Activated naive CD4-positive, alpha-beta T cell treated with anti-CD3 and anti-CD28 coated beads, Interleukin-2, amount 50 U/mL, for 24 hours (primary cell): ENCODE measurements at regions not wholly inside any gene's neighbourhood (a gene's known extent, or its start where the extent isn't known, plus 50 kb on each side); places are given as distances from the start of the nearest gene placed in this dataset.

Experiments
- H3K27ac Mint-ChIP-seq: one replicate; pipeline ENCODE4 v1.8.0; 2021; ENCODE audit warnings: mild to moderate bottlenecking, mixed read lengths
- H3K27me3 Mint-ChIP-seq: one replicate; pipeline ENCODE4 v1.8.0; 2021; ENCODE audit warnings: mixed read lengths
- H3K36me3 Mint-ChIP-seq: one replicate; pipeline ENCODE4 v1.8.0; 2021; ENCODE audit warnings: mixed read lengths
- H3K4me1 Mint-ChIP-seq: one replicate; pipeline ENCODE4 v1.8.0; 2021; ENCODE audit warnings: mixed read lengths
- H3K4me3 Mint-ChIP-seq: one replicate; pipeline ENCODE4 v1.8.0; 2021; ENCODE audit warnings: mild to moderate bottlenecking, mixed read lengths
- H3K9me3 Mint-ChIP-seq: one replicate; pipeline ENCODE4 v1.8.0; 2021; ENCODE audit warnings: mixed read lengths

GRCh38 chr21:25361765-25362164 is 245.5 kb downstream of the MRPL39 start:
- H3K9me3 Mint-ChIP-seq, result no peaks in the 10 kb centered on the region
- H3K4me1 Mint-ChIP-seq, result peaks cover 15% of the 10 kb centered on the region
- H3K4me3 Mint-ChIP-seq, result no peak overlapping the region

GRCh38 chr21:25361097-25361496 is 246.2 kb downstream of the MRPL39 start:
- H3K9me3 Mint-ChIP-seq, result no peaks in the 10 kb centered on the region
- H3K4me3 Mint-ChIP-seq, result no peak overlapping the region
- H3K27me3 Mint-ChIP-seq, result no peaks in the 10 kb centered on the region
- no peaks in the 10 kb centered on the region for H3K36me3 Mint-ChIP-seq
- H3K27ac Mint-ChIP-seq, result no peak overlapping the region
- H3K4me1 Mint-ChIP-seq, result peaks cover 17% of the 10 kb centered on the region

More at GRCh38 chr21:25361765-25362164, 245.5 kb downstream of the MRPL39 start:
- H3K27me3 Mint-ChIP-seq, result peaks cover 1% of the 10 kb centered on the region
- no peaks in the 10 kb centered on the region for H3K36me3 Mint-ChIP-seq
- H3K27ac Mint-ChIP-seq, result no peak overlapping the region

GRCh38 chr21:25360593-25360992 is 246.7 kb downstream of the MRPL39 start:
- no peaks in the 10 kb centered on the region for H3K27me3 Mint-ChIP-seq
- no peaks in the 10 kb centered on the region for H3K36me3 Mint-ChIP-seq
- H3K27ac Mint-ChIP-seq, result no peak overlapping the region
- H3K9me3 Mint-ChIP-seq, result no peaks in the 10 kb centered on the region
- peaks cover 17% of the 10 kb centered on the region for H3K4me1 Mint-ChIP-seq
- no peak overlapping the region for H3K4me3 Mint-ChIP-seq

GRCh38 chr21:25359724-25360123 is 247.6 kb downstream of the MRPL39 start:
- Mint-ChIP-seq H3K36me3 (no peaks in the 10 kb centered on the region), H3K27me3 (no peaks in the 10 kb centered on the region), H3K9me3 (no peaks in the 10 kb centered on the region), H3K4me3 (no peak overlapping the region), H3K27ac (no peak overlapping the region), H3K4me1 (peaks cover 17% of the 10 kb centered on the region)

- Mint-ChIP-seq H3K27me3 (peaks cover 4% of the 10 kb centered on the region), H3K4me1 (no peaks in the 10 kb centered on the region), H3K36me3 (no peaks in the 10 kb centered on the region)
Observed at GRCh38 chr21:25350056-25350455, 257.2 kb downstream of the MRPL39 start.

GRCh38 chr21:25343774-25344545 is 263.3 kb downstream of the MRPL39 start:
- Mint-ChIP-seq H3K9me3 (no peaks in the 10 kb centered on the region), H3K36me3 (no peaks in the 10 kb centered on the region), H3K4me3 (no peak overlapping the region), H3K4me1 (no peaks in the 10 kb centered on the region), H3K27me3 (peaks cover 4% of the 10 kb centered on the region), H3K27ac (no peak overlapping the region)

More at GRCh38 chr21:25350056-25350455, 257.2 kb downstream of the MRPL39 start:
- Mint-ChIP-seq H3K27ac (no peak overlapping the region), H3K4me3 (no peak overlapping the region), H3K9me3 (no peaks in the 10 kb centered on the region)

GRCh38 chr21:25342816-25343215 is 264.5 kb downstream of the MRPL39 start:
- Mint-ChIP-seq H3K4me1 (no peaks in the 10 kb centered on the region), H3K27ac (no peak overlapping the region), H3K9me3 (no peaks in the 10 kb centered on the region), H3K36me3 (no peaks in the 10 kb centered on the region), H3K4me3 (no peak overlapping the region), H3K27me3 (peaks cover 2% of the 10 kb centered on the region)

- H3K27me3 Mint-ChIP-seq, result no peaks in the 10 kb centered on the region
- H3K9me3 Mint-ChIP-seq, result no peaks in the 10 kb centered on the region
- no peaks in the 10 kb centered on the region for H3K4me1 Mint-ChIP-seq
- H3K4me3 Mint-ChIP-seq, result no peak overlapping the region
- H3K27ac Mint-ChIP-seq, result no peak overlapping the region
- H3K36me3 Mint-ChIP-seq, result no peaks in the 10 kb centered on the region
Observed at GRCh38 chr21:25341981-25342380, 265.3 kb downstream of the MRPL39 start.

- no peak overlapping the region for H3K4me3 Mint-ChIP-seq
- no peak overlapping the region for H3K27ac Mint-ChIP-seq
- no peaks in the 10 kb centered on the region for H3K36me3 Mint-ChIP-seq
- peaks cover 3% of the 10 kb centered on the region for H3K27me3 Mint-ChIP-seq
- no peaks in the 10 kb centered on the region for H3K9me3 Mint-ChIP-seq
- no peaks in the 10 kb centered on the region for H3K4me1 Mint-ChIP-seq
Observed at GRCh38 chr21:25338415-25338814, 268.9 kb downstream of the MRPL39 start.

- Mint-ChIP-seq H3K27me3 (peaks cover 3% of the 10 kb centered on the region), H3K27ac (no peak overlapping the region), H3K4me3 (no peak overlapping the region), H3K4me1 (no peaks in the 10 kb centered on the region), H3K36me3 (no peaks in the 10 kb centered on the region), H3K9me3 (no peaks in the 10 kb centered on the region)
Observed at GRCh38 chr21:25334046-25334730, 273.1 kb downstream of the MRPL39 start.

- Mint-ChIP-seq H3K9me3 (no peaks in the 10 kb centered on the region), H3K27me3 (peaks cover 5% of the 10 kb centered on the region), H3K4me1 (no peaks in the 10 kb centered on the region), H3K27ac (no peak overlapping the region), H3K4me3 (no peak overlapping the region), H3K36me3 (no peaks in the 10 kb centered on the region)
Observed at GRCh38 chr21:25331286-25331685, 276.0 kb downstream of the MRPL39 start.

- H3K4me1 Mint-ChIP-seq, result no peaks in the 10 kb centered on the region
- no peaks in the 10 kb centered on the region for H3K9me3 Mint-ChIP-seq
- no peak overlapping the region for H3K27ac Mint-ChIP-seq
- peaks cover 3% of the 10 kb centered on the region for H3K27me3 Mint-ChIP-seq
- H3K4me3 Mint-ChIP-seq, result no peak overlapping the region
- no peaks in the 10 kb centered on the region for H3K36me3 Mint-ChIP-seq
Observed at GRCh38 chr21:25330266-25330665, 277.0 kb downstream of the MRPL39 start.

GRCh38 chr21:25329227-25329825 is 278.0 kb downstream of the MRPL39 start:
- Mint-ChIP-seq H3K4me1 (no peaks in the 10 kb centered on the region), H3K36me3 (no peaks in the 10 kb centered on the region), H3K4me3 (no peak overlapping the region), H3K27me3 (peaks cover 3% of the 10 kb centered on the region), H3K27ac (no peak overlapping the region), H3K9me3 (no peaks in the 10 kb centered on the region)

GRCh38 chr21:25328736-25329135 is 278.5 kb downstream of the MRPL39 start:
- Mint-ChIP-seq H3K9me3 (no peaks in the 10 kb centered on the region), H3K4me3 (no peak overlapping the region), H3K4me1 (no peaks in the 10 kb centered on the region), H3K36me3 (no peaks in the 10 kb centered on the region), H3K27me3 (peaks cover 2% of the 10 kb centered on the region), H3K27ac (no peak overlapping the region)

GRCh38 chr21:25326181-25326580 is 281.1 kb downstream of the MRPL39 start:
- Mint-ChIP-seq H3K27me3 (peaks cover 7% of the 10 kb centered on the region), H3K4me3 (no peak overlapping the region), H3K9me3 (no peaks in the 10 kb centered on the region), H3K4me1 (no peaks in the 10 kb centered on the region), H3K36me3 (no peaks in the 10 kb centered on the region), H3K27ac (no peak overlapping the region)

- no peak overlapping the region for H3K27ac Mint-ChIP-seq
- H3K27me3 Mint-ChIP-seq, result peaks cover 7% of the 10 kb centered on the region
- no peaks in the 10 kb centered on the region for H3K9me3 Mint-ChIP-seq
- no peak overlapping the region for H3K4me3 Mint-ChIP-seq
- no peaks in the 10 kb centered on the region for H3K36me3 Mint-ChIP-seq
- H3K4me1 Mint-ChIP-seq, result no peaks in the 10 kb centered on the region
Observed at GRCh38 chr21:25324666-25325065, 282.6 kb downstream of the MRPL39 start.
